Astrocyte of the spinal cord (primary cell): ENCODE measurements at regions not wholly inside any gene's neighbourhood (a gene's known extent, or its start where the extent isn't known, plus 50 kb on each side); places are given as distances from the start of the nearest gene placed in this dataset.

Experiments used
- DNase-seq: peaks from one replicate; pipeline ENCODE4 v3.0.0; 2011; ENCODE audit warnings: low read depth, low spot score
- H3K4me3 ChIP-seq: 2 replicates; pipeline ENCODE4 v1.5.1; 2011; ENCODE audit warnings: low read depth, mild to moderate bottlenecking, low read length, moderate library complexity
- CTCF ChIP-seq: IDR thresholded peaks from 2 replicates; pipeline ENCODE4 v1.5.1; 2012; ENCODE audit warnings: low read depth, mild to moderate bottlenecking, low read length, inconsistent platforms
- in situ Hi-C: cut with HindIII; loops from 2 replicates; pipeline ENCODE4 v1.10.0; 2017; ENCODE audit warnings: low sequenced_read_pairs

- in situ Hi-C loops, result no loop called here
- DNase-seq, result no peak
- no peak overlapping the region for H3K4me3 ChIP-seq
- no peak for TF ChIP-seq CTCF
Observed at GRCh38 chr14:86602263-86602662, 1072.3 kb downstream of the FLRT2 start.

GRCh38 chr14:86601813-86602212, 1071.9 kb downstream of the FLRT2 start:
- no peak for TF ChIP-seq CTCF
- in situ Hi-C loops, result no loop called here
- H3K4me3 ChIP-seq, result no peak overlapping the region

GRCh38 chr14:86597279-86597678, 1067.3 kb downstream of the FLRT2 start:
- in situ Hi-C loops, result no loop called here
- TF ChIP-seq CTCF, result no peak
- no peak for DNase-seq
- no peak overlapping the region for H3K4me3 ChIP-seq

More at GRCh38 chr14:86601813-86602212, 1071.9 kb downstream of the FLRT2 start:
- DNase-seq, result no peak

GRCh38 chr14:86596024-86596423, 1066.1 kb downstream of the FLRT2 start:
- in situ Hi-C loops, result no loop called here
- no peak for TF ChIP-seq CTCF

GRCh38 chr14:86575141-86575540, 1045.2 kb downstream of the FLRT2 start:
- in situ Hi-C loops, result no loop called here
- TF ChIP-seq CTCF, result no peak
- H3K4me3 ChIP-seq, result no peak overlapping the region
- peak; percentile 0 for DNase-seq

More at GRCh38 chr14:86596024-86596423, 1066.1 kb downstream of the FLRT2 start:
- DNase-seq, result no peak
- no peak overlapping the region for H3K4me3 ChIP-seq

- no peak for DNase-seq
- TF ChIP-seq CTCF, result no peak
- in situ Hi-C loops, result no loop called here
- H3K4me3 ChIP-seq, result no peak overlapping the region
Observed at GRCh38 chr14:86574778-86575129, 1044.8 kb downstream of the FLRT2 start.
